ENCODE measurements at regions not wholly inside any gene's neighbourhood (a gene's known extent, or its start where the extent isn't known, plus 50 kb on each side); places are given as distances from the start of the nearest gene placed in this dataset.

DNA sequence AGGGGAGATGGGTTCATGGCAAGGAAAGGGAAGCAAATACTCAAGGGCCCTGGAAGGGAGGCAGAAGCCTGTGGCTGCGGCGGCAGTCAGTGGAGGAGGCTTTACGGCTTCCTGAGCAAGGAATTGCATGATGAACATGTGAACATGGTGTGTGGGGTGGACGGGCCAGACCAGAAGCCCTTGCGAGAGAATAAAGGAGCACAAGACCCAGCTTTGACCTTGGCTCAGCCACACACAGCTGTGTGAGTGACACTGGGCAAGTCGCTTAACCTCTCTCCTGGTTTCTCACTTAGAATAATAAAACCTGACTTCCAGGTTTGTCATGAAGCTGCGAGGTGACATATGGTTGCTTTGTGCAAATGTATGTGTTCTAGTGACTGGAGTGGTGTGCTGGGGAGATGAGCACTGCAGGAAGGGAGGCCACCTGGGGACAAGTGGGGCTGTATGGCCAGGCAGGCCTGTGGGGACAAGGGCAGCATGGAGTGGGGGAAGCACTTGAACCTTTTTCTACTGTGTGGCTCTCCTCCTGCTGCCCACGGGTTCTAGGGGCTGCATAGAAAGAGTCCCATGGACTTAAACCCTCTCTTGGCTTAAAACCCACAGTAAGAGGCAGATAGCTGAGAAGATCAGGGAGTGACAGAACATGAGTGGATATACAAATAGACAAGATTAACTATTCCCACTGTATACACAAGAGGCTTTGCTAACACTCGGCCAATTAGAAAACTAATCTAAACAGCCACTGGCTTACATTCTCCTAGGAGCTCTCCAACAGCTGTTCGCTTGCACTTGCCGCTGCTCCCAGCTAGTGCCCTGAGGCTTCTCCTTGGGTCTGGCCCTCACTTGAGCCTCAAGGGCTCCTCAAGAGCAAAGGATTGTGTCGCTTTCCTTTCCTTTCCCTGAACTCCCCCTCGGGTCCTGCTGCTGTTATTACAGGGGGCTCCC lies 67.3 kb upstream of the CDON start:
- DNase-seq = no peak

GRCh38 chr11:126127898-126128297 lies 65.2 kb upstream of the CDON start:
- no peak for DNase-seq

DNA sequence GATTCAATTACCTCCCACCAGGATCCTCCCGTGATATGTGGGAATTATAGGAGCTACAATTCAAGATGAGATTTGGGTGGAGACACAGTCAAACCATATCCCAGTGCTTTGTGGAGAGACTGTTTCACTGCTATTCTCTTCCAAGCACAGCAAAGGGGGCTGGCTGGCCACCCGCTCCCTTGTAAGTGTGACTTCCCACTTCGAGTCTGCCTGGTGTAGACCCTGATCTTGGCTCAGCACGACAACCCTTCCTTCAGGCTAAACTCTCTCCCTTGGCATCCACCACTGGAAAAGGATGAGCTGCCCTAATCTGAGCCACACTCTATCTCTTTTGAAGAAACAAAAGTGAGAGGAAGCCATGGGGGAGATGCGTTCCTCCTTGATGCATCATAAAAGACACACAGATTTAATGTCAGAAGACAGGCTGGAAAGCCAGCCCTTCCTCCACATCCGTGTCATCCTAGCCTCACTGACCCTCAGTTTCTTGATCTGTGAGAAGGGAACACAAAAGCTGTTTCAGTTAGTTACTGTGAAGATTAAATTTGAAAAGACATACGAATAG lies 64.7 kb upstream of the CDON start:
- no peak for DNase-seq

DNA sequence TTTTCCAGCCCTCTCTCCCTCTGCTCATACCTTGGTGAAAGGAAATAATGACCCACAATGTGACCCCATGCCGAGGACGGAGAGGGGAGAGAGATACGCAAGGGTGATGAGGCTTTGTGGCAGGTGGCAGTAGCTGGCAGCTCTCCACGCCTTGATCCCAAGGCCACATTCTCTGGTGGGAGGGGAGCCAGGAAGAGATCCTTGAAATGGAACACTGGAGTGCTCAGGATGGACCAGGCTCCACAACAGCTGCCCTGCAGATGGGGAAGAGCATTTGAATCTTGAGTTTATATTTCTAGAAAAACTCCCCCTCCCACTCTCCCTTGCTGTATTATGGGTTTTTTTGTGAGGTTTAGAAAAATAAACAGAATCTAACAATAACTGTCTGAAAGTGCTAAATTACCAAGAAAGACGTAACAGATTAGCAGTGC lies 61.6 kb upstream of the CDON start:
- no peak for DNase-seq

DNA sequence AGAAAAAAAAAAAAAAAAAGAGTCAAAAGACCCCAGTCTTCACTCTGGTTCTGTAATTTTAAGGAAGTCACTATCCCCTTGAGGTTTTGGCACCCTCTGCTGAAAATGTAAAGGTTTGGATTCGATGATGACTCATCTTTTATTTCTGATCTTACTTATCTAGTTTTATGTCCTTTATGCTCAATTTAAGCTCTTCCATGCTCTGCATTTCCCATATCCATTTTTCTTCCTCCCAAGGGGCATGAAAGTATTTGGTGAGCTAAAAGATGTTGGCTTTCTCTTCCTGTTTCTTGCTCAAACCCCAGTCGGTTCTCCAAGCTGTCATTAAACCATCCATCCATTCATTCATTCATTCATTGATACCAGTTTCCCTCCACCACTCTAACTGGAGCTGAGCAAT lies 61.0 kb upstream of the CDON start:
- DNase-seq = no peak

- no peak for DNase-seq
These were observed 60.2 kb upstream of the CDON start for GRCh38 chr11:126122863-126123262.

DNA sequence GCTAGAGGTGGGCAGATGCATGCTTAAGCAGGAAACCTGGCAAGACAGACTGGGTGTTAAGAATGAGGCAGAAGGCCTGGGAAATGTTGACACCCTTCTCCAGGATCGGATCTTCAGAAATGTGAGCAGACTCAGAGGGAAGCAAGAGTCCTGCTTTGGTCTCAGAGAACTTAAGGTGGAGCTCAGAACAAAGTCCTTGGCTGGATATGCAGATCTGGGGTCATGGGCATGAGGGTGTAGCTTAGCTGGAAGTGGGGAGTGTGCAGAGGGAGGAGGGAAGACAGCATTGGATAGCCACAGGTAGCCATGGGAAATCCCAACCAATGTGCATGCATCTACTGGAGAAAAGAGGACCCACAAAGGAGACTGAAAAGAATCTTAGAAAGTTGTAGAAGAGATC lies 58.6 kb upstream of the CDON start:
- no peak for DNase-seq

DNA sequence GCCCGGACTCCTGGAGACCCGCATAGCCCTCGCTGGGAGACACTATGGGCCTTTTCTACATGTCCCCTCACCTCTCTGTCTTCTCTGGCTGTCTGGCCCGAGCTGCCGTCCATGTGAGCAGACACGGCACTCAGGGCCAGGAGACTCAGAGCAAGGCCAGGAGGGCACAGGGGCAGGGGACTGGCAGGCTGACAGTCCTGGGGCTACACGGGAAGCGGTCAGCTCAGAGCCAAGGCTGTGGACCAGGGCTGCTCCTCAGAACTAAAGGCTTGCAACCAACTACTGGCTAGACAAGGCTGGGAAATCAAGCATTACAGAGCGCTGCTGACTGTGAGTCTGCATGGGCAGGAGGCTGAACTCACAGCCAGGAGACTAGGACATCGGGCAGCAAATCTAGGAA lies 56.1 kb upstream of the CDON start:
- peak in 3 of 56 donors; percentile 10 to 17 (median 15) for DNase-seq

DNA sequence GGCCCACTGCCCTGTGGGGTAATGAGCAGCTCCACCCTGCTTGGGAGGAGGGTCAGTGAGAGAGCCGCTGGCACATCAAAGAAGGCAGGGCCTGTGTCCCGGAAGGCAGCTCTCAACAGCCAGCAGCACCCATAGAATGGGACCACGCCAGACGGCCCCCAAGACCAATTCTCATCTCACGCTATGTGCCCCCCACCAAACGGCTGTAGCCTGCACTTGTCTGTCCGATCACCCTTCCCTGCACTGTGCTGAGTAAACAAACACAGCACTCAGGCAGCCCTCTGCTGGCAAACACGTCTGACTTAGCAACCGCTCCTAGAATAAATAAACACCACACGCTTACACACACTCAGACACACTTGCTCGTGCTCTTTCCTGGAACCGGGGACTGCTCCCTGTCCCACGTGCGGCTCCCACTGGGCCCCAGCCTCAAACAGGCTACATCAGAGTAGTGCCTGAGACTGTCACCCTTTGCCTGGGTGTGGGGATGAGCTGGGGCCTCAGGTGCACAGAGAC lies 53.2 kb upstream of the CDON start:
- DNase-seq = peak in 6 of 56 donors; percentile 7 to 36 (median 14)

DNA sequence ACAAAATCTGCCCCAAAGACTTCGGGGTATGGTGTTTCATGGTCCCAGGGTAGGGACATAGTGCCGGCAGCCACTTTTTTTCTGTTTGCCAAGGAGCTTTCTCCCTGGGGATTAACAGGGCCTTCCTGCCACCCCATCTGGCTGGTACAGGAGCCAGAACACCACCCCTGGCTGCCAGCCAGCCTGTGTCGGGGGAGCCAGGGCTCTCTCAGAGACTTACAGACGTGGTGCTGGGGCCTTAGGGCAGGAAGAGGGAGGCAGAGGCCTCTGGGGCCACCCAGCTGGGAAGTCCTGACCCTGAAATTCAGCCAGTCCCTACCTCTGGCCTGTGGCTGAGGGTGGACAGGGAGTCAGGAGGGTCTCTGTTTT lies 52.4 kb upstream of the CDON start:
- peak in 3 of 56 donors; percentile 18 to 31 (median 27) for DNase-seq

DNA sequence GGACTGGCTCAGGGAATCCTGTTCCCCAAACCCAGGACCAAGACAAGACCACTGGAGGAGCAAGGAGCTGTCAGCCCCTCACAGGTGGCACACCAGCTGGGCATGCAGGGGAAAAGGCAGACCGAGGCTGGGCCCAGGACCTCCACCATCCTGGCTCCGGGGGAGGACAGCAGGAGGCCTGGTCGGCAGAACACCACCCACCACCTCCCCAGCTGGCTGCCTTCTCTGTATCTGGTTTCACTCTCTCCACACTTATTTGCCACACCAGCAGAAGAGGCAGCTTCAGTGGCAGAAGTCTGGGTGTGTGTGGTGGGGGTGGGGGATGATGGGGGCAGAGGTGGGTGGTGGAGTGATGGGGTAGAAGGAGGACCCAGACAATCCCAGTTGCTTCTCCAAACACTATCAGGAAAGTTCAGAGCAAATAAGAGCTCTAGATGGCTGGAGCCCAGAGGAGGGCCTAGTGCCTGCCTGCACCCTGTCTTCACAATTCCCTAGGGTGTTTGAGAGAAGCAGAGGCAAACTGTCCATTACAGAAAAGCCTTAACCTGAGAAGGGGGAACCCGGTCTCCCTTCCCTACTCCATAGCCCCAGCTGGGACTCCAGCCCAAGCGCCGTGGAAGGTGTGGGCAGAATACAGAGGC lies 51.9 kb upstream of the CDON start:
- no peak for DNase-seq

DNA sequence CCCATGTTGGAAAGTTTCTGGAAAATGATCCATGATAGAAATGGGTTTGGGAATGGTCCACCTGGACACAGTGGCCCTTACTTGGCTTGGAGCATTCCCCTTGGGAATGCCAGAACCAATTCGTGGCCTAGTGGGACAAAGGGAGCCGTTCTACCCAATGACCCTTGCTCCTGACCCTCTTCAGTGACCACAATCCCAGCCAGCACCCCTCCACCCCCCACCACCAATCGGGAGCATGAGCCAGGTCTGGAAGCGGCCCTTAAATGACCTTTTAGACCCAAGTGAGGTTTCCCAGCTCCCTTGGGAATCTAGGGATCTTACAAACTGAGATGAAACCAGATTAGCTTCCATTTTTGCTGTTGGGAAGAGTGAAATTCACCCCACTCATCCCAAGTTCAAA lies 51.3 kb upstream of the CDON start:
- DNase-seq = no peak

DNA sequence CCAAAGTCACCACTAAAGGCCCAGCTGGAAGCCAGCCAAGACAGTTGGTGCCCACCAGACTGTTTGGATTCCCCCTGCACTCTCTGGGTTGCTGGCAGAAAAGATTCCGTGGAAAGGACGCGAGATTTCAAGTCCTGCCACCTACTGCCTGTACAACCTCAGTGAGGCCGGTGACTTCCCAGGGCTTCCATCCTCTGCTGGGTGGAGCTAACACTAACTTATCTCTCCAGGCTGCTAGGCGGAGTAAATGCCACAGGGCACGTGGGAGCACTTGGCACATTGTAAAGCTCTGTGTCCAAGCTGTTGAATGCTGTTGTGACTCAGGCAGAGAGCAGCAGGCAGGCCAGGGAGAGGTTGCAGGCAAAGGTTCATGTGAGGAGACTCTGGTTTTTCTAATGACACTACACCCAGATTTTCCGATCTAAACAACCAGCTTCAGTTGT lies 50.9 kb upstream of the CDON start:
- DNase-seq = peak in 1 of 56 donors; percentile 10

DNA sequence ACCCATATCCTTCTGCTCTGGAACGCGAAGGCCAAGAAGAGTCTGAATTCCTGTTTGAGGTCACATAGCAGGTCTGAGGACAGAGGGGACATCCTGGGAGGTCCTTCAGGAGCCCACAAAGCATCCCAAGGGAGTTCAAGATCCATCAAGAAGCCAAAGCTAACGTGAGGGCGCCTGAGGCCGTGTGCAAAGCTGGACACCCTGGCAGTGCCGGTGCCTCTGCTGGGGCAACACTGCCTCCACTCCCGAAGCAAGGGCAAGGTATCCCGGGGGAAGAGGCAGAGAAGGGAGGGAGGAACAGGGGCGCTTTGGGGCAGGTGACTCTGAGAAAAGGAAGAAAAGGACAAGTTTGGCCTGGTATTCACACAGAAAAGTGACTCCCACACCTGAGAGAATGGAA lies 50.3 kb upstream of the CDON start:
- no peak for DNase-seq

DNA sequence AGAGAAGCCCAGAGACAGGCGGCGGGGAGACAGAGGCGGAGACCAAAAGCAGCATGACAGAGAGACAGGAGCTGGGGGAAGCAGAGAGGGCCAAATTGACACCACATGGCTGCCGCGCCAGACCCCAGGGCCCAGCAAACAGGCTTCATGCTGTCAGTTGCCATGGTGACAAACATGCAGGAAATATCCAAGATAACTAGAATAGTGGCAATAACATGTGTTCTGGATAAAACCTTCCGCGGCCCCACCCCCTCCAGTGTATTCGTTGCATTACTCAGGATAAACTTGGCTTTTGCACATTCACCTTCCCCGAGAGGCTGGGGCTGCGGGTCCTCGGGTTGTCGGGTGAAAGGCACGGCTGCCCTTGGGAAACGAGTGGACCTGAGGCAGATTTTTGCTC lies 49.9 kb upstream of the CDON start:
- DNase-seq = no peak

All from nucleus accumbens (tissue), 56 donors.